H1 (cell line): ENCODE measurements at regions not wholly inside any gene's neighbourhood (a gene's known extent, or its start where the extent isn't known, plus 50 kb on each side); places are given as distances from the start of the nearest gene placed in this dataset.

Experiments
- CTCF ChIA-PET: fragments of 300-600 bp; sonication (Branson Sonifier 250); formaldehyde crosslinking; loops from one replicate; lab custom pipeline; 2021; ENCODE audit not compliant: partially characterized antibody; lab: Charles Lee
- POLR2A ChIA-PET: fragments of 300-600 bp; sonication (Branson Sonifier 250); formaldehyde crosslinking; loops from one replicate; lab custom pipeline; 2021; ENCODE audit warnings: inconsistent platforms; ENCODE audit not compliant: partially characterized antibody; lab: Charles Lee
- DNase-seq, 2 experiments: peaks; one replicate each; pipeline versions ENCODE4 v3.0.0 to v3.0.0-alpha.2; 2010 to 2022; ENCODE audit warnings: low spot score in 2 of 2, low read depth in 1 of 2, mixed read lengths in 1 of 2
- FAIRE-seq: peaks from 2 replicates; lab custom pipeline; 2011; peaks lifted over from hg19 to GRCh38; lab: Jason Lieb, UNC
- H2AFZ ChIP-seq: 2 replicates; pipeline ENCODE4 v1.8.1; 2012; ENCODE audit warnings: low read length, inconsistent platforms
- H2AK5ac ChIP-seq: 2 replicates; pipeline ENCODE4 v1.6.1; 2013; ENCODE audit warnings: low read depth, low read length
- H2BK120ac ChIP-seq: replicated peaks from 2 replicates; pipeline ENCODE3; 2013; ENCODE audit warnings: low read depth, low read length, inconsistent platforms
- H2BK12ac ChIP-seq: 2 replicates; pipeline ENCODE4 v1.6.1; 2013; ENCODE audit warnings: low read depth, low read length
- H2BK15ac ChIP-seq: 2 replicates; pipeline ENCODE4 v1.6.1; 2013; ENCODE audit warnings: low read length
- H2BK20ac ChIP-seq: 2 replicates; pipeline ENCODE4 v1.6.1; 2013; ENCODE audit warnings: low read length
- H2BK5ac ChIP-seq: 2 replicates; pipeline ENCODE4 v1.6.1; 2013; ENCODE audit warnings: low read depth, low read length
- H3K14ac ChIP-seq: 2 replicates; pipeline ENCODE4 v1.6.1; 2013; ENCODE audit warnings: inconsistent platforms; ENCODE audit not compliant: insufficient read length
- H3K18ac ChIP-seq: 2 replicates; pipeline ENCODE4 v1.6.1; 2013; ENCODE audit warnings: low read length; ENCODE audit errors: extremely low read depth
- H3K23ac ChIP-seq: 2 replicates; pipeline ENCODE4 v1.6.1; 2013; ENCODE audit warnings: inconsistent platforms; ENCODE audit not compliant: insufficient read length
- H3K23me2 ChIP-seq: 2 replicates; pipeline ENCODE4 v1.6.1; 2013; ENCODE audit warnings: low read depth, low read length
- H3K27ac ChIP-seq: 2 replicates; pipeline ENCODE4 v1.6.1; 2011; ENCODE audit warnings: low read depth, low read length, inconsistent platforms
- H3K27me3 ChIP-seq, 4 experiments: replicated peaks in 1 of 4; 1 replicate in 1 of 4; 2 replicates in 3 of 4; pipeline versions ENCODE4 v1.6.1 to v1.8.1; 2011 to 2013; ENCODE audit warnings: low read length in 3 of 4, mild to moderate bottlenecking in 3 of 4, inconsistent platforms in 2 of 4, mixed read lengths in 2 of 4, moderate library complexity in 1 of 4; ENCODE audit not compliant: control insufficient read depth in 3 of 4, insufficient read depth in 3 of 4; ENCODE audit errors: extremely low read depth in 1 of 4
- H3K36me3 ChIP-seq, 4 experiments: 2 replicates each; pipeline versions ENCODE4 v1.6.1 to v1.8.1; 2011 to 2013; ENCODE audit warnings: mild to moderate bottlenecking in 4 of 4, low read length in 3 of 4, moderate library complexity in 2 of 4, control low read depth in 1 of 4, inconsistent platforms in 1 of 4; ENCODE audit not compliant: insufficient read depth in 4 of 4, control insufficient read depth in 2 of 4
- H3K4ac ChIP-seq: replicated peaks from 2 replicates; pipeline ENCODE3; 2013; ENCODE audit warnings: low read length, low read depth, mixed read lengths, inconsistent platforms; ENCODE audit not compliant: insufficient read length
- H3K4me1 ChIP-seq, 4 experiments: replicated peaks in 1 of 4; 1 replicate in 1 of 4; 2 replicates in 3 of 4; pipeline versions ENCODE4 v1.6.1 to v1.8.1; 2011 to 2013; ENCODE audit warnings: low read length in 3 of 4, inconsistent platforms in 2 of 4, mixed read lengths in 1 of 4; ENCODE audit not compliant: insufficient read depth in 4 of 4, control insufficient read depth in 3 of 4
- H3K4me2 ChIP-seq, 2 experiments: 2 replicates each; pipeline versions ENCODE4 v1.6.1 to v1.8.1; 2011 to 2013; ENCODE audit warnings: low read depth in 2 of 2, low read length in 2 of 2, control low read depth in 1 of 2, inconsistent platforms in 1 of 2, mild to moderate bottlenecking in 1 of 2; ENCODE audit not compliant: insufficient read depth in 1 of 2
- H3K4me3 ChIP-seq, 4 experiments: fragments of 200-600, 300-600 bp in 1 of 4; sonication (generic), shearing (Covaris generic), sonication (Bioruptor Twin) in 1 of 4; 2 replicates each; pipeline versions ENCODE4 v1.5.1 to v1.8.1; 2011 to 2016; ENCODE audit warnings: low read length in 4 of 4, low read depth in 3 of 4, control low read depth in 2 of 4, inconsistent platforms in 2 of 4, mild to moderate bottlenecking in 2 of 4, mixed read lengths in 1 of 4, moderate library complexity in 1 of 4; ENCODE audit not compliant: insufficient read depth in 2 of 4; ENCODE audit errors: extremely low read depth in 1 of 4
- H3K56ac ChIP-seq: replicated peaks from 2 replicates; pipeline ENCODE3; 2013; ENCODE audit warnings: low read depth, mild to moderate bottlenecking, mixed read lengths, low read length, inconsistent platforms; ENCODE audit not compliant: insufficient read length
- H3K79me1 ChIP-seq: 2 replicates; pipeline ENCODE4 v1.6.1; 2013; ENCODE audit warnings: low read depth, low read length, control low read depth
- H3K79me2 ChIP-seq, 2 experiments: 2 replicates each; pipeline versions ENCODE4 v1.6.1 to v1.8.1; 2012 to 2013; ENCODE audit warnings: low read length in 2 of 2, mild to moderate bottlenecking in 2 of 2, inconsistent platforms in 1 of 2; ENCODE audit not compliant: insufficient read depth in 2 of 2, control insufficient read depth in 1 of 2
- H3K9ac ChIP-seq, 4 experiments: replicated peaks in 1 of 4; 1 replicate in 1 of 4; 2 replicates in 3 of 4; pipeline versions ENCODE4 v1.6.1 to v1.8.1; 2011 to 2013; ENCODE audit warnings: low read depth in 3 of 4, low read length in 3 of 4, control low read depth in 2 of 4, mild to moderate bottlenecking in 2 of 4, moderate library complexity in 2 of 4, inconsistent platforms in 1 of 4; ENCODE audit errors: extremely low read depth in 1 of 4
- H3K9me3 ChIP-seq, 2 experiments: 2 replicates each; pipeline versions ENCODE4 v1.6.1 to v1.8.1; 2012 to 2013; ENCODE audit warnings: mild to moderate bottlenecking in 2 of 2, moderate library complexity in 2 of 2, control low read depth in 1 of 2, inconsistent platforms in 1 of 2, low read depth in 1 of 2, low read length in 1 of 2, mixed read lengths in 1 of 2; ENCODE audit not compliant: insufficient read depth in 2 of 2
- H4K20me1 ChIP-seq, 2 experiments: replicated peaks in 1 of 2; 2 replicates each; pipeline versions ENCODE3 to v1.8.1; 2011 to 2013; ENCODE audit warnings: inconsistent platforms in 2 of 2, low read length in 2 of 2, mild to moderate bottlenecking in 1 of 2; ENCODE audit not compliant: insufficient read depth in 2 of 2, control insufficient read depth in 1 of 2
- H4K5ac ChIP-seq: 2 replicates; pipeline ENCODE4 v1.6.1; 2013; ENCODE audit warnings: low read length, low read depth, mixed read lengths, inconsistent platforms; ENCODE audit not compliant: insufficient read length
- H4K8ac ChIP-seq: 2 replicates; pipeline ENCODE4 v1.8.0; 2013; ENCODE audit warnings: mild to moderate bottlenecking, moderate library complexity, low read length, inconsistent platforms; ENCODE audit not compliant: insufficient read depth; ENCODE audit errors: extremely low read depth
- H4K91ac ChIP-seq: replicated peaks from 2 replicates; pipeline ENCODE3; 2013; ENCODE audit warnings: low read length, mixed read lengths, inconsistent platforms; ENCODE audit not compliant: insufficient read length
- GABPA ChIP-seq: IDR thresholded peaks from 2 replicates; pipeline ENCODE4 v1.6.1; 2011; ENCODE audit warnings: mild to moderate bottlenecking, low read length, moderate library complexity, borderline replicate concordance; ENCODE audit not compliant: insufficient read depth
- WGBS, 2 experiments: shearing (Covaris generic) in 1 of 2; methylation state at CpG; one replicate each; pipeline versions ENCODE4 v1.1.6 to v1.1.7; 2013 to 2015; ENCODE audit warnings: low lambda C conversion rate in 2 of 2, mixed read lengths in 2 of 2, inconsistent platforms in 1 of 2, low coverage in 1 of 2, missing lambda C conversion rate in 1 of 2; ENCODE audit not compliant: insufficient replicate concordance in 2 of 2, insufficient coverage in 1 of 2, insufficient read length in 1 of 2; ENCODE audit errors: extremely low coverage in 1 of 2, missing lambda C conversion rate in 1 of 2; 5-methylcytosine and 5-hydroxymethylcytosine counted together

DNA sequence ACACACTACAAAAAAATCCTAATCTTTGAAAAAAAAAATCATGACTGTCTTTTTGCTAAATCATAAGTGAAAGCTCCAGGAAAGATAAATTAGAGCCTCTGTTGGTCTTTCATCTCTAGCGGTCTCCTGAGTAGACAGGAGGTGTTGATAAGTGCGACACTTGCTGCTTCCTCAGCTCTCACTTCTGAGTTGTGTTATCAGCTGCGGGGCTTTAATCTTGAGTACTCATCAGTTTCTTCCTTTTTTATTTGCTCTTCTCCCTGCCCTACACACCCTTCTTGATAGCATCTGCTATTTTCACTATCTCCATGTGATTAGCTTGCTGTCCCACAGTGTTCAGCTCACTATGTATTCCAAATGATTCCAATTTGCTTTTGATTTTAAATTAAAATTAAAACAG, 1449.2 kb downstream of the C4orf33 start:
- no peak overlapping the region for H2BK20ac ChIP-seq
- no peak overlapping the region for H3K4ac ChIP-seq
- no peak overlapping the region for H3K4me2 ChIP-seq
- no peak overlapping the region for H2AK5ac ChIP-seq
- H3K56ac ChIP-seq: no peak overlapping the region
- no peak overlapping the region for H3K27ac ChIP-seq
- no peak overlapping the region for H2BK5ac ChIP-seq
- no peak overlapping the region for H4K91ac ChIP-seq
- H3K79me2 ChIP-seq: no peaks in the 10 kb centered on the region
- H4K8ac ChIP-seq: no peak overlapping the region
- no peaks in the 10 kb centered on the region for H3K23me2 ChIP-seq
- no peak overlapping the region for H4K5ac ChIP-seq
- no peaks in the 10 kb centered on the region for H3K9me3 ChIP-seq
- no peaks in the 10 kb centered on the region for H3K79me1 ChIP-seq
- no peak for FAIRE-seq
- no peak for TF ChIP-seq GABPA
- no peak overlapping the region for H3K4me3 ChIP-seq
- no peak overlapping the region for H2AFZ ChIP-seq
- 98% methylated on average over 3 of the region's 3 CpGs; no CpG with 5 or more reads in 1 of the 2 experiments for WGBS, 2 experiments
- no peak overlapping the region for H3K14ac ChIP-seq
- H3K9ac ChIP-seq: no peak overlapping the region
- no peaks in the 10 kb centered on the region for H4K20me1 ChIP-seq
- H3K18ac ChIP-seq: no peak overlapping the region
- no peak overlapping the region for H2BK120ac ChIP-seq
- ChIA-PET CTCF (interaction anchor here (0.7 to 1.2 kb wide), 4 partner anchors 18 to 744 kb away, joined by 3 read pairs; no protein-coding TSS in a partner anchor), POLR2A (no interaction called here)
- no peak overlapping the region for H2BK12ac ChIP-seq
- H3K23ac ChIP-seq: no peak overlapping the region
- no peak for DNase-seq
- no peaks in the 10 kb centered on the region for H3K4me1 ChIP-seq
- no peak overlapping the region for H2BK15ac ChIP-seq
- no peaks in the 10 kb centered on the region for H3K27me3 ChIP-seq
- H3K36me3 ChIP-seq: no peaks in the 10 kb centered on the region
